T-helper 2 cell (primary cell): ENCODE measurements at regions not wholly inside any gene's neighbourhood (a gene's known extent, or its start where the extent isn't known, plus 50 kb on each side); places are given as distances from the start of the nearest gene placed in this dataset.
A peak's percentile ranks its signal among the peaks of the same experiment; 100 is the strongest.
"Not testable (repeated sequence)": the region's sequence is repeated elsewhere in the genome, so short reads cannot be mapped to it uniquely, and the experiment has no call there.

ENCODE experiments used
- DNase-seq, 5 experiments: peaks; one replicate each; pipeline versions ENCODE4 v3.0.0 to v3.0.0-alpha.2; 2012 to 2022

- not testable (repeated sequence) for DNase-seq
Measured at GRCh38 chr4:38483628-38484027, 180.4 kb upstream of the KLF3 start.

- DNase-seq: no peak
Measured at GRCh38 chr4:38489011-38489861, 174.8 kb upstream of the KLF3 start.

- DNase-seq: peak in 1 of 5 experiments; percentile 30
Measured at GRCh38 chr4:38489924-38490639, 173.9 kb upstream of the KLF3 start.

GRCh38 chr4:38490753-38491446 is 173.1 kb upstream of the KLF3 start:
- DNase-seq: no peak

GRCh38 chr4:38491854-38492478 is 172.0 kb upstream of the KLF3 start:
- DNase-seq: no peak

GRCh38 chr4:38493066-38493465 is 170.9 kb upstream of the KLF3 start:
- no peak for DNase-seq

- no peak for DNase-seq
Measured at GRCh38 chr4:38495446-38495845, 168.6 kb upstream of the KLF3 start.

GRCh38 chr4:38497121-38497520 is 166.9 kb upstream of the KLF3 start:
- no peak for DNase-seq

GRCh38 chr4:38499101-38499500 is 164.9 kb upstream of the KLF3 start:
- DNase-seq: no peak

GRCh38 chr4:38500433-38500832 is 163.6 kb upstream of the KLF3 start:
- DNase-seq: no peak

- DNase-seq: no peak
Measured at GRCh38 chr4:38501698-38502097, 162.3 kb upstream of the KLF3 start.

GRCh38 chr4:38503689-38504395 is 160.2 kb upstream of the KLF3 start:
- no peak for DNase-seq

GRCh38 chr4:38504396-38504715 is 159.6 kb upstream of the KLF3 start:
- DNase-seq: no peak

- peak in 2 of 5 experiments; percentile 73 to 93 for DNase-seq
Measured at GRCh38 chr4:38509551-38509950, 154.4 kb upstream of the KLF3 start.

- DNase-seq: no peak
Measured at GRCh38 chr4:38510201-38510600, 153.8 kb upstream of the KLF3 start.

GRCh38 chr4:38511702-38512101 is 152.3 kb upstream of the KLF3 start:
- DNase-seq: no peak

- DNase-seq: no peak
Measured at GRCh38 chr4:38512840-38513239, 151.2 kb upstream of the KLF3 start.

- DNase-seq: peak in 1 of 5 experiments; percentile 79
Measured at GRCh38 chr4:38514465-38515146, 149.4 kb upstream of the KLF3 start.

GRCh38 chr4:38516190-38516589 is 147.8 kb upstream of the KLF3 start:
- DNase-seq: no peak

GRCh38 chr4:38519666-38520065 is 144.3 kb upstream of the KLF3 start:
- DNase-seq: no peak

- peak in 1 of 5 experiments; percentile 53 for DNase-seq
Measured at GRCh38 chr4:38523054-38523453, 140.9 kb upstream of the KLF3 start.
